Mucosa of descending colon (tissue), 3 donors: ENCODE measurements at regions not wholly inside any gene's neighbourhood (a gene's known extent, or its start where the extent isn't known, plus 50 kb on each side); places are given as distances from the start of the nearest gene placed in this dataset.

Experiments
- ATAC-seq: fragments of 200-7000 bp; cut with Tn5 transposase; one replicate; pipeline ENCODE4 v1.9.1; 2020; ENCODE audit warnings: mild to moderate bottlenecking, moderate library complexity
- DNase-seq, 3 donors: peaks; one replicate each; pipeline ENCODE4 v3.0.0-alpha.2; 2020
- H3K36me3 ChIP-seq: fragments of 200-600 bp; one replicate; pipeline ENCODE4 v1.8.0; 2021; ENCODE audit warnings: low read depth, mild to moderate bottlenecking
- H3K4me1 ChIP-seq: fragments of 200-600 bp; one replicate; pipeline ENCODE4 v1.8.0; 2021; ENCODE audit warnings: low read depth, mild to moderate bottlenecking
- H3K4me3 ChIP-seq: fragments of 200-600 bp; one replicate; pipeline ENCODE4 v1.8.0; 2021; ENCODE audit warnings: mild to moderate bottlenecking
- H3K9me3 ChIP-seq: fragments of 200-600 bp; one replicate; pipeline ENCODE4 v1.8.0; 2021; ENCODE audit warnings: mild to moderate bottlenecking
- intact Hi-C, 2 donors: fragments of 100-400 bp; cut with DNase I in 1 of 2; cut with micrococcal nuclease in 1 of 2; formaldehyde crosslinking; loops; one replicate each; pipeline versions ENCODE4 v1.11.0 to v1.11.1; 2022; cut with DNase I, micrococcal nuclease
- TF ChIP-seq, protein P1 (sequence below): fragments of 200-600 bp; IDR thresholded peaks from one replicate; pipeline ENCODE4 v1.8.0; 2022; ENCODE audit warnings: antibody characterized with exemption, mild to moderate bottlenecking
- donor health status: DM: no; HTN: no; CAD: no; lungs with moderate emphysema.
- donor health status: DM: no; HTN: no; CAD: no.
- donor health status: DM: no; HTN: yes; CAD: no.

DNA sequence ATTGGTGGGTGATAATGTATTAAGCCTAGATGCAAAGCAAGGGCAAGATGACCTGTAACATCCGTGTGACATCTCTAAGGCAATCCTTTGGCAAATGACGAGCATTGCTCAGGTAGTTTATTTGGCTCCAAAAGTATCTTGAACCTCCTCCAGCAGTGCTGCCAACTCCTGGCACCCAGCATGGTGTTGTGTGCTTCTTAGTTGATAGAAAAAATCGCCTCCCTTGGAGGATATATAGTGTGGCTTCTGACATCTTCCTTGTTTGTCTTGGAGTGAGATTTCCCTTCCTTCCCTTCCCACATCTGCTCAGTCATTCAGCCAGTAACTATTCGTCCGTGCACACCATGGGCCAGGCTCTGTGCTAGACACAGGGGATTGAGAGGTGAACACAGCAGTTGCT lies 121.8 kb downstream of the TOMM20 start:
- ATAC-seq, result no peak
- TF ChIP-seq, protein P1, sequence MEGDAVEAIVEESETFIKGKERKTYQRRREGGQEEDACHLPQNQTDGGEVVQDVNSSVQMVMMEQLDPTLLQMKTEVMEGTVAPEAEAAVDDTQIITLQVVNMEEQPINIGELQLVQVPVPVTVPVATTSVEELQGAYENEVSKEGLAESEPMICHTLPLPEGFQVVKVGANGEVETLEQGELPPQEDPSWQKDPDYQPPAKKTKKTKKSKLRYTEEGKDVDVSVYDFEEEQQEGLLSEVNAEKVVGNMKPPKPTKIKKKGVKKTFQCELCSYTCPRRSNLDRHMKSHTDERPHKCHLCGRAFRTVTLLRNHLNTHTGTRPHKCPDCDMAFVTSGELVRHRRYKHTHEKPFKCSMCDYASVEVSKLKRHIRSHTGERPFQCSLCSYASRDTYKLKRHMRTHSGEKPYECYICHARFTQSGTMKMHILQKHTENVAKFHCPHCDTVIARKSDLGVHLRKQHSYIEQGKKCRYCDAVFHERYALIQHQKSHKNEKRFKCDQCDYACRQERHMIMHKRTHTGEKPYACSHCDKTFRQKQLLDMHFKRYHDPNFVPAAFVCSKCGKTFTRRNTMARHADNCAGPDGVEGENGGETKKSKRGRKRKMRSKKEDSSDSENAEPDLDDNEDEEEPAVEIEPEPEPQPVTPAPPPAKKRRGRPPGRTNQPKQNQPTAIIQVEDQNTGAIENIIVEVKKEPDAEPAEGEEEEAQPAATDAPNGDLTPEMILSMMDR, result no peak
- H3K9me3 ChIP-seq, result no peaks in the 10 kb centered on the region
- no peak overlapping the region for H3K4me3 ChIP-seq
- no peaks in the 10 kb centered on the region for H3K36me3 ChIP-seq
- no peaks in the 10 kb centered on the region for H3K4me1 ChIP-seq
- intact Hi-C loops, result no loop called here
- DNase-seq, result no peak

GRCh38 chr1:235006132-235006721 lies 122.4 kb downstream of the TOMM20 start:
- TF ChIP-seq, protein P1, result no peak
- intact Hi-C loops, result no loop called here

DNA sequence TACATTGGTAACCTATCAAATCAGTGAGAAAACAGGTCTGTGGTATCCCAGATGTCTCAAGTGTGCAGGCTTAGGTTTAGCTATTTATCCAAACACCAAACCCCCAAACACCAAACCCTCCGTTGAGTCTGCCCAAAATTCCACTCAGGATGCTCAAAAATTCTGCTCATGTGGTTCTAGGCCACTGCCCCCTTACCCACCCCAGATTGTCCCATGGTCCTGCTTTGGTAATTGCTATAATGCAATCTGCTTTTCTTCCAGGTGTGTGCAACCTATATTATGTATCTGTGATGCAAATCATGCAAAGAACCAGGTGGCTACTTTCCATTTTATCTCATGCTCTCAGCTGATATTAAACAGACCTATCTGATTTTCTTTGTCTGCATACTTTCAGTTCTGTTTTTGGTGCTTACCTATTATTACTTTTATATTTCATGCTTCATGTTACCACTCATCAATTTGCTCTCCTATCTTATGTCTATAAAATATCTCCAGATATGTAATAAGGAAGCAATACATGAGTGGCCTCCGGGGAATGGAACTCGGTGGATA lies 123.7 kb downstream of the TOMM20 start:
- TF ChIP-seq, protein P1, result no peak
- H3K36me3 ChIP-seq, result no peaks in the 10 kb centered on the region
- DNase-seq, result no peak
- H3K9me3 ChIP-seq, result no peaks in the 10 kb centered on the region
- no peak overlapping the region for H3K4me3 ChIP-seq
- H3K4me1 ChIP-seq, result no peaks in the 10 kb centered on the region
- intact Hi-C loops, result no loop called here
- peak; percentile 47 for ATAC-seq

More at GRCh38 chr1:235006132-235006721, 122.4 kb downstream of the TOMM20 start:
- ATAC-seq (no peak), DNase-seq (no peak)
- Histone ChIP-seq H3K4me3 (no peak overlapping the region), H3K4me1 (no peaks in the 10 kb centered on the region), H3K36me3 (no peaks in the 10 kb centered on the region), H3K9me3 (no peaks in the 10 kb centered on the region)

- Histone ChIP-seq H3K4me3 (no peak overlapping the region), H3K36me3 (no peaks in the 10 kb centered on the region), H3K4me1 (no peaks in the 10 kb centered on the region), H3K9me3 (no peaks in the 10 kb centered on the region)
- no peak for ATAC-seq
- intact Hi-C loops, result no loop called here
- no peak for DNase-seq
- TF ChIP-seq, protein P1, result no peak
Measured at GRCh38 chr1:235004276-235004675, 124.4 kb downstream of the TOMM20 start.

DNA sequence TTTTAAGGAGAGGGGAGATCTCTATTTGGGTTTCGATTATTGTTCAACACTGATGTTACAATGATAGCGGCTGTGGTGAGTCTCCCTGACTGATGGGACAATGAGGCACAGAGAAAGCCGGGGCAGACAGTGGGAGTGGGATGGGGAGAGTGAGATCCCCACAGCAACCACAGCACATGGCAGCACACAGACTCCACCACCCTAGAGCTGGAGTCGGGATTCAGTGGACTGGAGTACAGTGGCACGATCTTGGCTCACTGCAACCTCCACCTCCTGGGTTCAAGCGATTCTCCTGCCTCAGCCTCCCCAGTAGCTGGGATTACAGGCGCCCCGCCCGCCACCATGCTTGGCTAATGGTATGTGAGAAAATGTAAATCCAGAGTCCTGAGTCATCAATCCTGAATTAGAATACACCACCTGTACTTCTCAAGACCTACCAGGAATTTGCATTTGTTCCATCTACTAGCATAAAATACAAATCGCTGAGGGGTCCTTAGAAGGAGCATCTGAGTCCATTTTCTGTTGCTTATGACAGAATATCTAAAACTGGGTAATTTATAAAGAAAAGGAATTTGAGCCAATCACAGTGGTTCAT lies 125.8 kb downstream of the TOMM20 start:
- Histone ChIP-seq H3K4me1 (peaks cover 14% of the 10 kb centered on the region), H3K4me3 (no peak overlapping the region), H3K9me3 (no peaks in the 10 kb centered on the region), H3K36me3 (no peaks in the 10 kb centered on the region)
- ATAC-seq, result no peak
- TF ChIP-seq, protein P1, result no peak
- no peak for DNase-seq
- intact Hi-C loops, result no loop called here
